ENCODE measurements at regions not wholly inside any gene's neighbourhood (a gene's known extent, or its start where the extent isn't known, plus 50 kb on each side); places are given as distances from the start of the nearest gene placed in this dataset.

GRCh38 chr12:58238411-58238810 is 297.0 kb downstream of the ATP23 start:
- Mint-ChIP-seq H3K27me3 (ENCODE audit: insufficient read depth, unreplicated experiment) (peaks cover 8% of the 10 kb centered on the region), H3K4me3 (ENCODE audit: unreplicated experiment) (no peak overlapping the region), H3K9me3 (ENCODE audit: unreplicated experiment) (no peaks in the 10 kb centered on the region), H3K27ac (ENCODE audit: low read depth, unreplicated experiment) (no peak overlapping the region), H3K36me3 (ENCODE audit: insufficient read depth, unreplicated experiment) (no peaks in the 10 kb centered on the region), H3K4me1 (ENCODE audit: insufficient read depth, unreplicated experiment) (no peaks in the 10 kb centered on the region)
- ChIA-PET POLR2A (no interaction called here), CTCF (no interaction called here)
- intact Hi-C loops (cut with micrococcal nuclease), result no loop called here
- DNase-seq (ENCODE audit: unreplicated experiment), result no peak
- no TSS peak for BruUV-seq (replicated peaks)
- TF ChIP-seq CTCF (IDR thresholded peaks at IDR 0.05; ENCODE audit: unreplicated experiment), result no peak

- BruUV-seq (replicated peaks), result no TSS peak
- ChIA-PET CTCF (no interaction called here), POLR2A (no interaction called here)
- no peak overlapping the region for H3K4me3 Mint-ChIP-seq (ENCODE audit: unreplicated experiment)
- TF ChIP-seq CTCF (IDR thresholded peaks at IDR 0.05; ENCODE audit: unreplicated experiment), result no peak
- DNase-seq (ENCODE audit: unreplicated experiment), result no peak
- no peaks in the 10 kb centered on the region for H3K9me3 Mint-ChIP-seq (ENCODE audit: unreplicated experiment)
- no peaks in the 10 kb centered on the region for H3K4me1 Mint-ChIP-seq (ENCODE audit: insufficient read depth, unreplicated experiment)
- intact Hi-C loops (cut with micrococcal nuclease), result no loop called here
- no peak overlapping the region for H3K27ac Mint-ChIP-seq (ENCODE audit: low read depth, unreplicated experiment)
- no peaks in the 10 kb centered on the region for H3K36me3 Mint-ChIP-seq (ENCODE audit: insufficient read depth, unreplicated experiment)
- H3K27me3 Mint-ChIP-seq (ENCODE audit: insufficient read depth, unreplicated experiment), result peaks cover 8% of the 10 kb centered on the region
Observed at GRCh38 chr12:58241099-58241498, 299.7 kb downstream of the ATP23 start.

- intact Hi-C loops (cut with micrococcal nuclease), result no loop called here
- POLR2A ChIA-PET, result no interaction called here
- Mint-ChIP-seq H3K27me3 (ENCODE audit: insufficient read depth, unreplicated experiment) (peaks cover 8% of the 10 kb centered on the region), H3K9me3 (ENCODE audit: unreplicated experiment) (no peaks in the 10 kb centered on the region), H3K36me3 (ENCODE audit: insufficient read depth, unreplicated experiment) (no peaks in the 10 kb centered on the region), H3K27ac (ENCODE audit: low read depth, unreplicated experiment) (no peak overlapping the region), H3K4me3 (ENCODE audit: unreplicated experiment) (no peak overlapping the region), H3K4me1 (ENCODE audit: insufficient read depth, unreplicated experiment) (no peaks in the 10 kb centered on the region)
- no peak for TF ChIP-seq CTCF (IDR thresholded peaks at IDR 0.05; ENCODE audit: unreplicated experiment)
- no TSS peak for BruUV-seq (replicated peaks)
- no peak for DNase-seq (ENCODE audit: unreplicated experiment)
- CTCF ChIA-PET, result interaction anchor here (0.5 to 1.5 kb wide), 2 partner anchors 9 to 67 kb away, joined by 3 to 5 read pairs; no protein-coding TSS in a partner anchor
Observed at GRCh38 chr12:58242796-58243630, 301.6 kb downstream of the ATP23 start.

GRCh38 chr12:58247633-58248032 is 306.3 kb downstream of the ATP23 start:
- H3K27me3 Mint-ChIP-seq (ENCODE audit: insufficient read depth, unreplicated experiment), result no peaks in the 10 kb centered on the region
- H3K36me3 Mint-ChIP-seq (ENCODE audit: insufficient read depth, unreplicated experiment), result no peaks in the 10 kb centered on the region
- BruUV-seq (replicated peaks), result no TSS peak
- intact Hi-C loops (cut with micrococcal nuclease), result no loop called here
- no peak overlapping the region for H3K4me3 Mint-ChIP-seq (ENCODE audit: unreplicated experiment)
- POLR2A ChIA-PET, result no interaction called here
- no peak overlapping the region for H3K27ac Mint-ChIP-seq (ENCODE audit: low read depth, unreplicated experiment)
- CTCF ChIA-PET, result interaction anchor here (1.1 to 2.3 kb wide), 2 partner anchors 12 to 32 kb away, joined by 3 to 6 read pairs; no protein-coding TSS in a partner anchor
- TF ChIP-seq CTCF (IDR thresholded peaks at IDR 0.05; ENCODE audit: unreplicated experiment), result no peak
- H3K9me3 Mint-ChIP-seq (ENCODE audit: unreplicated experiment), result no peaks in the 10 kb centered on the region
- DNase-seq (ENCODE audit: unreplicated experiment), result peak; percentile 14
- H3K4me1 Mint-ChIP-seq (ENCODE audit: insufficient read depth, unreplicated experiment), result no peaks in the 10 kb centered on the region

All from MCF 10A (cell line).